GM18519 (cell line): ENCODE measurements at regions not wholly inside any gene's neighbourhood (a gene's known extent, or its start where the extent isn't known, plus 50 kb on each side); places are given as distances from the start of the nearest gene placed in this dataset.

ENCODE experiments used
- ATAC-seq: cut with Tn5 transposase; IDR thresholded peaks from one replicate; pipeline ENCODE4 v1.9.1; 2021; ENCODE audit warnings: mild to moderate bottlenecking, moderate library complexity; ENCODE audit not compliant: unreplicated experiment, low FRiP score

GRCh38 chr14:86897224-86897623, 1095.8 kb downstream of the GALC start:
- no peak for ATAC-seq

GRCh38 chr14:86896701-86897100, 1096.3 kb downstream of the GALC start:
- no peak for ATAC-seq

- ATAC-seq: no peak
Observed at GRCh38 chr14:86892152-86892956, 1100.6 kb downstream of the GALC start.

- ATAC-seq: no peak
Observed at GRCh38 chr14:86885280-86885679, 1107.7 kb downstream of the GALC start.

GRCh38 chr14:86884498-86884897, 1108.5 kb downstream of the GALC start:
- ATAC-seq: no peak

GRCh38 chr14:86882818-86883217, 1110.2 kb downstream of the GALC start:
- no peak for ATAC-seq

GRCh38 chr14:86865934-86866333, 1127.0 kb downstream of the GALC start:
- no peak for ATAC-seq

GRCh38 chr14:86858591-86858990, 1134.4 kb downstream of the GALC start:
- no peak for ATAC-seq

GRCh38 chr14:86858031-86858430, 1135.0 kb downstream of the GALC start:
- ATAC-seq: no peak

- no peak for ATAC-seq
Observed at GRCh38 chr14:86852530-86852929, 1140.5 kb downstream of the GALC start.

- no peak for ATAC-seq
Observed at GRCh38 chr14:86847140-86847539, 1145.8 kb downstream of the GALC start.

- ATAC-seq: no peak
Observed at GRCh38 chr14:86838363-86838762, 1154.6 kb downstream of the GALC start.

GRCh38 chr14:86826661-86827060, 1166.3 kb downstream of the GALC start:
- no peak for ATAC-seq

- no peak for ATAC-seq
Observed at GRCh38 chr14:86824167-86824566, 1168.8 kb downstream of the GALC start.

GRCh38 chr14:86823581-86823980, 1169.4 kb downstream of the GALC start:
- ATAC-seq: no peak

GRCh38 chr14:86815341-86815740, 1177.6 kb downstream of the GALC start:
- ATAC-seq: no peak

GRCh38 chr14:86802726-86803125, 1190.3 kb downstream of the GALC start:
- ATAC-seq: no peak

GRCh38 chr14:86799244-86799647, 1193.7 kb downstream of the GALC start:
- ATAC-seq: no peak

GRCh38 chr14:86798330-86798729, 1194.7 kb downstream of the GALC start:
- ATAC-seq: no peak

GRCh38 chr14:86797075-86797351, 1196.0 kb downstream of the GALC start:
- ATAC-seq: no peak

- ATAC-seq: no peak
Observed at GRCh38 chr14:86796221-86797074, 1196.5 kb downstream of the GALC start.

GRCh38 chr14:86794689-86795088, 1198.3 kb downstream of the GALC start:
- ATAC-seq: no peak
